ENCODE measurements at regions not wholly inside any gene's neighbourhood (a gene's known extent, or its start where the extent isn't known, plus 50 kb on each side); places are given as distances from the start of the nearest gene placed in this dataset.
"Not testable (repeated sequence)": the region's sequence is repeated elsewhere in the genome, so short reads cannot be mapped to it uniquely, and the experiment has no call there.

DNA sequence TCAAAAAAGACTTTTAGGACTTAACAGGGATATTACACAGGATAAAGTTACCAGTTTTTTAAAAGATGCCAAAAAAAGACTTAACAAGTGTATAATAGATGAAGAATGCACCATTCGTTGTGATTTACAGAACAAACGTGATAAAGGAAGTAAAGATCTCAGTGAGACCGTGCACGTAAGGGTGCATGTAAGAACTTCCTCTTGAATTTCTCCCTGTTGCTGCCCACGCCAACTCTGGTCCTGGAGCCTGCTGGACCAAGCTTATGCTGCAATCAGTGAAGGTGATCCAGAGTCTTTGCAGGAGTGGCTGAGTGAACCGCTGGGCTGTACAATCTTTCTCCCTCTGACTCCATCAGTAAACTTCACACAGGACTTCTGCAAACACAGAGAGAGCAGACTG, 593.7 kb downstream of the TMEM121 start:
- DNase-seq = no peak

- DNase-seq = no peak
These were observed 602.9 kb downstream of the TMEM121 start for GRCh38 chr14:106129274-106129673.

- DNase-seq = not testable (repeated sequence)
These were observed 603.7 kb downstream of the TMEM121 start for GRCh38 chr14:106129904-106130661.

- DNase-seq = not testable (repeated sequence)
These were observed 606.7 kb downstream of the TMEM121 start for GRCh38 chr14:106133126-106133525.

- DNase-seq = no peak
These were observed 608.5 kb downstream of the TMEM121 start for GRCh38 chr14:106134886-106135285.

GRCh38 chr14:106141242-106142220, 615.1 kb downstream of the TMEM121 start:
- DNase-seq = no peak

DNA sequence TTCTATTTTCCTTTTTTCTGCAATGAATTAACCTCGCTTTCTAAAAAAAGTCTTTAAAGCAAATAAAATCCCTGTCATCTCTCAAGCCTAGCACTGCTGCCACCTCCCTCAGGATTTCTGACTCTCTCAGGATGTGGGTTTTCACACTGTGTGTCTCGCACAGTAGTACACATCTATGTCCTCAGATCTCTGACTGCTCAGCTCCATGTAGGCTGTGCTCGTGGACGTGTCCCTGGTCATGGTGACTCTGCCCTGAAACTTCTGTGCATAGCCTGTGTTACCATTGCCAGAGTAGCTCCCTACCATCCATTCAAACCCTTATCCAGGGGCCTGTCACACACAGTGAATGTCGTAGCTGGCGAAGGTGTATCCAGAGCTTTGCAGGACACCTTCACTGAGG, 619.3 kb downstream of the TMEM121 start:
- DNase-seq = not testable (repeated sequence)

- not testable (repeated sequence) for DNase-seq
These were observed 627.1 kb downstream of the TMEM121 start for GRCh38 chr14:106153362-106153955.

GRCh38 chr14:106163316-106163715, 636.9 kb downstream of the TMEM121 start:
- DNase-seq = no peak

DNA sequence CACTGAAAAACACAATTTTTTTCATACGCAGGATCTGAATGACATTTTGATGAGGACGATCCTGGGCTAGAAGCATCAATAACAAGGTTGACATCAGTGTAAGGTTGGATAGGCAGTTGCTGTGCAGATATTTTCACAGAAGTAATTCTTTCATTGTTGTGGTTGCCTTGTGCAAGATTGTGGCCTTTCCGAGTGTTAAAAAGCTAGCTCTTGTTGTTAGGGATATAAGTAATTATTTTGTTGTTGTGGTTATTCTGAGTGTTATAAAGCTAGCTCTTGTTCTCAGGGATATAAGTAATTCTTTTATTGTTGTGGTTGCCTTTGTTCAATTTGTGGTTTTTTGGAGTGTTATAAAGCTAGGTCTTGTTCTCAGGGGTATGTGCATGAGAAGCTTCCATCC, 637.4 kb downstream of the TMEM121 start:
- not testable (repeated sequence) for DNase-seq

DNA sequence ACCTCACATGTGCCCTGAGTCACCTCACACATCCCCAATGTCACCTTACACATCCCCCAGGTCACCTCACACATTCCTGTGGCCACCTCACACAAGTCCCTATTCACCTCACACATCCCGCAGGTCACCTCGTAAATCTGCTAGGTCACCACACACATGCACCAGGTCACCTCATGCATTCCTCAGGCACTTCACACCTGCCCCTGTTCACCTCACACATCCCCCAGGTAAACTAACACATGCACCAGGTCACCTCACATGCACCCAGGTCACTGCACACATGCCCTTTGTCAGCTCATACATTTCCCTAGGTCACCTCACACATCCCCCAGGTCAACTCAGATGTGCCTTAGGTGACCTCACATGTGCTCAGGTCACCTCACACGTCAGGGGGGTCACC, 639.8 kb downstream of the TMEM121 start:
- no peak for DNase-seq

- no peak for DNase-seq
These were observed 640.3 kb downstream of the TMEM121 start for GRCh38 chr14:106166650-106167204.

DNA sequence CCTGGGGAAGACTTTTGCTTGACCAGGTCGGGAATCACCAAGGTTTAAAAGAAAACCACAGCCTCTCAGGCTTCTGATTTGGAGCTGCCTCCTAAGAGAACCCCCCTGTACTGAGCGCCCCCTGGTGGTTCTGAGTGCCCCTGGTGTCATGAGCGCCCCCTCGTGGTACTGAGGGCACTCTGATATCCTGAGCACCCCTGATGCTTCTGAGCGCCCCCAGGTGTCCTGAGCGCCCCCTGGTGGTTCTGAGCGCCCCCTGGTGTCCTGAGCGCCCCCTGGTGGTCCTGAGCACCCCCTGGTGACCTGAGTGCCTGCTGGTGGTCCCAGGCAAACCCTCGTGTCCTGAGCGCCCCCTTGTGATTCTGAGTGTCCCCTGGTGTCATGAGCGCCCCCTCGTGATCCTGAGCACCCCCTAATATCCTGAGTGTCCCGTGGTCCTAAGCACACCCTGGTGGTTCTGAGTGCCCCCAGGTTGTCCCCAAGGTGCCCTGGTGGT, 643.8 kb downstream of the TMEM121 start:
- not testable (repeated sequence) for DNase-seq

- DNase-seq = no peak
These were observed 647.8 kb downstream of the TMEM121 start for GRCh38 chr14:106174206-106174605.

GRCh38 chr14:106177266-106178246, 651.2 kb downstream of the TMEM121 start:
- DNase-seq = not testable (repeated sequence)

GRCh38 chr14:106179761-106180160, 653.4 kb downstream of the TMEM121 start:
- DNase-seq = no peak

- DNase-seq = not testable (repeated sequence)
These were observed 658.4 kb downstream of the TMEM121 start for GRCh38 chr14:106184771-106185170.

- DNase-seq = not testable (repeated sequence)
These were observed 658.9 kb downstream of the TMEM121 start for GRCh38 chr14:106185174-106185836.

- DNase-seq = no peak
These were observed 659.5 kb downstream of the TMEM121 start for GRCh38 chr14:106185837-106186233.

DNA sequence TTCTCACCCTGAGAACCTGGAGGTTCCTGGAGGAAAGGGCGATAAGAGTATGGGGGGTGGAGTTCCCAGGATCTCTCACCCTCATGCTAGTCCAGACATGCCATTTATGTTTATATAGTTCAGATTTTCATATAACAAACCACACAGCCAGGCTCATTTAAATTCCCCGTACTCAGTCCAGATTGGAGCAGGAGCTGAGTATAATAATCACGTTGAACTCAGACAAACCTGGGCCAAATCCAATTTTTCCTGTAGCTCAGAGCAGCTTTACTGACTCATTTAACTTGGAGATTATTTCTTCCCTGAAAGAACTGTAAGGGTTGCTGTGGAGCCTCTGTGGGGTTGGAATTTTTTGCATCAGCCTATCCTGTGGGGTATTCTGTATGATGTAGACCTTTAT, 660.8 kb downstream of the TMEM121 start:
- DNase-seq = no peak

GRCh38 chr14:106192701-106193100, 666.3 kb downstream of the TMEM121 start:
- not testable (repeated sequence) for DNase-seq

All from NCI-H524 treated with DMSO at 0.1 percent for 48 hours (cell line).